Body of pancreas (tissue), 4 donors: ENCODE measurements at regions not wholly inside any gene's neighbourhood (a gene's known extent, or its start where the extent isn't known, plus 50 kb on each side); places are given as distances from the start of the nearest gene placed in this dataset.

Experiments used
- CTCF ChIP-seq, 7 experiments: fragments of 450-650 bp in 4 of 7; fragments of 200-600 bp in 3 of 7; sonication (generic) in 3 of 7; IDR thresholded peaks; one replicate each; pipeline ENCODE4 v1.5.1; 2016 to 2019; ENCODE audit warnings: antibody characterized with exemption in 7 of 7
- POLR2A ChIP-seq, 3 donors: fragments of 450-650 bp; IDR thresholded peaks; one replicate each; pipeline ENCODE4 v1.6.1; 2016; ENCODE audit warnings: antibody characterized with exemption in 3 of 3, mild to moderate bottlenecking in 2 of 3

- TF ChIP-seq CTCF (IDR thresholded peaks at IDR 0.05) (no peak), POLR2A (IDR thresholded peaks at IDR 0.05) (no peak)
These were observed 644.3 kb upstream of the PTCHD4 start for GRCh38 chr6:48755315-48755714.
